H1 (cell line): ENCODE measurements at regions not wholly inside any gene's neighbourhood (a gene's known extent, or its start where the extent isn't known, plus 50 kb on each side); places are given as distances from the start of the nearest gene placed in this dataset.

Source experiments
- CTCF ChIA-PET: fragments of 300-600 bp; sonication (Branson Sonifier 250); formaldehyde crosslinking; loops from one replicate; lab custom pipeline; 2021; ENCODE audit not compliant: partially characterized antibody; lab: Charles Lee
- POLR2A ChIA-PET: fragments of 300-600 bp; sonication (Branson Sonifier 250); formaldehyde crosslinking; loops from one replicate; lab custom pipeline; 2021; ENCODE audit warnings: inconsistent platforms; ENCODE audit not compliant: partially characterized antibody; lab: Charles Lee
- DNase-seq, 2 experiments: peaks; one replicate each; pipeline versions ENCODE4 v3.0.0 to v3.0.0-alpha.2; 2010 to 2022; ENCODE audit warnings: low spot score in 2 of 2, low read depth in 1 of 2, mixed read lengths in 1 of 2
- FAIRE-seq: peaks from 2 replicates; lab custom pipeline; 2011; peaks lifted over from hg19 to GRCh38; lab: Jason Lieb, UNC
- H2AFZ ChIP-seq: 2 replicates; pipeline ENCODE4 v1.8.1; 2012; ENCODE audit warnings: low read length, inconsistent platforms
- H2AK5ac ChIP-seq: 2 replicates; pipeline ENCODE4 v1.6.1; 2013; ENCODE audit warnings: low read depth, low read length
- H2BK120ac ChIP-seq: replicated peaks from 2 replicates; pipeline ENCODE3; 2013; ENCODE audit warnings: low read depth, low read length, inconsistent platforms
- H2BK12ac ChIP-seq: 2 replicates; pipeline ENCODE4 v1.6.1; 2013; ENCODE audit warnings: low read depth, low read length
- H2BK15ac ChIP-seq: 2 replicates; pipeline ENCODE4 v1.6.1; 2013; ENCODE audit warnings: low read length
- H2BK20ac ChIP-seq: 2 replicates; pipeline ENCODE4 v1.6.1; 2013; ENCODE audit warnings: low read length
- H2BK5ac ChIP-seq: 2 replicates; pipeline ENCODE4 v1.6.1; 2013; ENCODE audit warnings: low read depth, low read length
- H3K14ac ChIP-seq: 2 replicates; pipeline ENCODE4 v1.6.1; 2013; ENCODE audit warnings: inconsistent platforms; ENCODE audit not compliant: insufficient read length
- H3K18ac ChIP-seq: 2 replicates; pipeline ENCODE4 v1.6.1; 2013; ENCODE audit warnings: low read length; ENCODE audit errors: extremely low read depth
- H3K23ac ChIP-seq: 2 replicates; pipeline ENCODE4 v1.6.1; 2013; ENCODE audit warnings: inconsistent platforms; ENCODE audit not compliant: insufficient read length
- H3K23me2 ChIP-seq: 2 replicates; pipeline ENCODE4 v1.6.1; 2013; ENCODE audit warnings: low read depth, low read length
- H3K27ac ChIP-seq: 2 replicates; pipeline ENCODE4 v1.6.1; 2011; ENCODE audit warnings: low read depth, low read length, inconsistent platforms
- H3K27me3 ChIP-seq, 4 experiments: replicated peaks in 1 of 4; 1 replicate in 1 of 4; 2 replicates in 3 of 4; pipeline versions ENCODE4 v1.6.1 to v1.8.1; 2011 to 2013; ENCODE audit warnings: low read length in 3 of 4, mild to moderate bottlenecking in 3 of 4, inconsistent platforms in 2 of 4, mixed read lengths in 2 of 4, moderate library complexity in 1 of 4; ENCODE audit not compliant: control insufficient read depth in 3 of 4, insufficient read depth in 3 of 4; ENCODE audit errors: extremely low read depth in 1 of 4
- H3K36me3 ChIP-seq, 4 experiments: 2 replicates each; pipeline versions ENCODE4 v1.6.1 to v1.8.1; 2011 to 2013; ENCODE audit warnings: mild to moderate bottlenecking in 4 of 4, low read length in 3 of 4, moderate library complexity in 2 of 4, control low read depth in 1 of 4, inconsistent platforms in 1 of 4; ENCODE audit not compliant: insufficient read depth in 4 of 4, control insufficient read depth in 2 of 4
- H3K4ac ChIP-seq: replicated peaks from 2 replicates; pipeline ENCODE3; 2013; ENCODE audit warnings: low read length, low read depth, mixed read lengths, inconsistent platforms; ENCODE audit not compliant: insufficient read length
- H3K4me1 ChIP-seq, 4 experiments: replicated peaks in 1 of 4; 1 replicate in 1 of 4; 2 replicates in 3 of 4; pipeline versions ENCODE4 v1.6.1 to v1.8.1; 2011 to 2013; ENCODE audit warnings: low read length in 3 of 4, inconsistent platforms in 2 of 4, mixed read lengths in 1 of 4; ENCODE audit not compliant: insufficient read depth in 4 of 4, control insufficient read depth in 3 of 4
- H3K4me2 ChIP-seq, 2 experiments: 2 replicates each; pipeline versions ENCODE4 v1.6.1 to v1.8.1; 2011 to 2013; ENCODE audit warnings: low read depth in 2 of 2, low read length in 2 of 2, control low read depth in 1 of 2, inconsistent platforms in 1 of 2, mild to moderate bottlenecking in 1 of 2; ENCODE audit not compliant: insufficient read depth in 1 of 2
- H3K4me3 ChIP-seq, 4 experiments: fragments of 200-600, 300-600 bp in 1 of 4; sonication (generic), shearing (Covaris generic), sonication (Bioruptor Twin) in 1 of 4; 2 replicates each; pipeline versions ENCODE4 v1.5.1 to v1.8.1; 2011 to 2016; ENCODE audit warnings: low read length in 4 of 4, low read depth in 3 of 4, control low read depth in 2 of 4, inconsistent platforms in 2 of 4, mild to moderate bottlenecking in 2 of 4, mixed read lengths in 1 of 4, moderate library complexity in 1 of 4; ENCODE audit not compliant: insufficient read depth in 2 of 4; ENCODE audit errors: extremely low read depth in 1 of 4
- H3K56ac ChIP-seq: replicated peaks from 2 replicates; pipeline ENCODE3; 2013; ENCODE audit warnings: low read depth, mild to moderate bottlenecking, mixed read lengths, low read length, inconsistent platforms; ENCODE audit not compliant: insufficient read length
- H3K79me1 ChIP-seq: 2 replicates; pipeline ENCODE4 v1.6.1; 2013; ENCODE audit warnings: low read depth, low read length, control low read depth
- H3K79me2 ChIP-seq, 2 experiments: 2 replicates each; pipeline versions ENCODE4 v1.6.1 to v1.8.1; 2012 to 2013; ENCODE audit warnings: low read length in 2 of 2, mild to moderate bottlenecking in 2 of 2, inconsistent platforms in 1 of 2; ENCODE audit not compliant: insufficient read depth in 2 of 2, control insufficient read depth in 1 of 2
- H3K9ac ChIP-seq, 4 experiments: replicated peaks in 1 of 4; 1 replicate in 1 of 4; 2 replicates in 3 of 4; pipeline versions ENCODE4 v1.6.1 to v1.8.1; 2011 to 2013; ENCODE audit warnings: low read depth in 3 of 4, low read length in 3 of 4, control low read depth in 2 of 4, mild to moderate bottlenecking in 2 of 4, moderate library complexity in 2 of 4, inconsistent platforms in 1 of 4; ENCODE audit errors: extremely low read depth in 1 of 4
- H3K9me3 ChIP-seq, 2 experiments: 2 replicates each; pipeline versions ENCODE4 v1.6.1 to v1.8.1; 2012 to 2013; ENCODE audit warnings: mild to moderate bottlenecking in 2 of 2, moderate library complexity in 2 of 2, control low read depth in 1 of 2, inconsistent platforms in 1 of 2, low read depth in 1 of 2, low read length in 1 of 2, mixed read lengths in 1 of 2; ENCODE audit not compliant: insufficient read depth in 2 of 2
- H4K20me1 ChIP-seq, 2 experiments: replicated peaks in 1 of 2; 2 replicates each; pipeline versions ENCODE3 to v1.8.1; 2011 to 2013; ENCODE audit warnings: inconsistent platforms in 2 of 2, low read length in 2 of 2, mild to moderate bottlenecking in 1 of 2; ENCODE audit not compliant: insufficient read depth in 2 of 2, control insufficient read depth in 1 of 2
- H4K5ac ChIP-seq: 2 replicates; pipeline ENCODE4 v1.6.1; 2013; ENCODE audit warnings: low read length, low read depth, mixed read lengths, inconsistent platforms; ENCODE audit not compliant: insufficient read length
- H4K8ac ChIP-seq: 2 replicates; pipeline ENCODE4 v1.8.0; 2013; ENCODE audit warnings: mild to moderate bottlenecking, moderate library complexity, low read length, inconsistent platforms; ENCODE audit not compliant: insufficient read depth; ENCODE audit errors: extremely low read depth
- H4K91ac ChIP-seq: replicated peaks from 2 replicates; pipeline ENCODE3; 2013; ENCODE audit warnings: low read length, mixed read lengths, inconsistent platforms; ENCODE audit not compliant: insufficient read length
- EGR1 ChIP-seq: IDR thresholded peaks from 2 replicates; pipeline ENCODE4 v1.6.1; 2011; ENCODE audit warnings: low read depth, low read length, borderline replicate concordance
- MAFK ChIP-seq: IDR thresholded peaks from 2 replicates; pipeline ENCODE4 v1.6.1; 2012; ENCODE audit warnings: low read depth, mild to moderate bottlenecking, improper control_type of control experiment, low read length
- PHF8 ChIP-seq: fragments of 200-600 bp; sonication (generic); conservative IDR thresholded peaks from 2 replicates; pipeline ENCODE4 v1.7.1; 2012; ENCODE audit warnings: low read depth, mild to moderate bottlenecking, inconsistent platforms, low read length, moderate library complexity
- RBBP5 ChIP-seq: IDR thresholded peaks from 2 replicates; pipeline ENCODE4 v1.7.1; 2012; ENCODE audit warnings: low read depth, mild to moderate bottlenecking, inconsistent platforms, low read length, moderate library complexity, borderline replicate concordance
- WGBS, 2 experiments: shearing (Covaris generic) in 1 of 2; methylation state at CpG; one replicate each; pipeline versions ENCODE4 v1.1.6 to v1.1.7; 2013 to 2015; ENCODE audit warnings: low lambda C conversion rate in 2 of 2, mixed read lengths in 2 of 2, inconsistent platforms in 1 of 2, low coverage in 1 of 2, missing lambda C conversion rate in 1 of 2; ENCODE audit not compliant: insufficient replicate concordance in 2 of 2, insufficient coverage in 1 of 2, insufficient read length in 1 of 2; ENCODE audit errors: extremely low coverage in 1 of 2, missing lambda C conversion rate in 1 of 2; 5-methylcytosine and 5-hydroxymethylcytosine counted together

GRCh38 chr12:86333955-86334522 is 77.8 kb upstream of the MGAT4C start:
- no peak overlapping the region for H2AFZ ChIP-seq
- WGBS, 2 experiments: 0% methylated on average over 2 of the region's 2 CpGs; no CpG with 5 or more reads in 1 of the 2 experiments
- DNase-seq (no peak), FAIRE-seq (no peak)
- peaks cover 0 to 19% (median 5%) of the 10 kb centered on the region in 4 experiments; a peak in 3 of 7 replicates for H3K4me1 ChIP-seq
- H4K5ac ChIP-seq: peak overlapping the region; percentile 66
- H2AK5ac ChIP-seq: no peak overlapping the region
- no peak overlapping the region for H4K8ac ChIP-seq
- H2BK20ac ChIP-seq: no peak overlapping the region
- no peak overlapping the region for H3K14ac ChIP-seq
- H3K56ac ChIP-seq: no peak overlapping the region
- H3K27ac ChIP-seq: no peak overlapping the region
- no peak overlapping the region for H2BK12ac ChIP-seq
- no peak overlapping the region for H2BK15ac ChIP-seq
- H3K79me1 ChIP-seq: no peaks in the 10 kb centered on the region
- H3K18ac ChIP-seq: no peak overlapping the region
- H3K79me2 ChIP-seq: peaks cover 0 to 37% of the 10 kb centered on the region in 2 experiments; a peak in 2 of 4 replicates
- H3K23me2 ChIP-seq: no peaks in the 10 kb centered on the region
- H3K23ac ChIP-seq: no peak overlapping the region
- no peaks in the 10 kb centered on the region for H3K9me3 ChIP-seq
- no peak overlapping the region for H4K91ac ChIP-seq
- ChIA-PET POLR2A (interaction anchor here (1.1 kb wide), 1 partner anchor 15 kb away, joined by 3 read pairs; no protein-coding TSS in a partner anchor), CTCF (no interaction called here)
- H4K20me1 ChIP-seq: no peaks in the 10 kb centered on the region
- no peaks in the 10 kb centered on the region for H3K36me3 ChIP-seq
- H3K9ac ChIP-seq: peak overlapping the region in 1 of 4 experiments; percentile 34; a peak in 1 of 7 replicates
- no peaks in the 10 kb centered on the region; a peak in 1 of 7 replicates for H3K27me3 ChIP-seq
- H3K4ac ChIP-seq: no peak overlapping the region
- no peak overlapping the region for H2BK5ac ChIP-seq
- H2BK120ac ChIP-seq: no peak overlapping the region
- H3K4me2 ChIP-seq: peak overlapping the region; percentile 54 to 74
- peak overlapping the region in 2 of 4 experiments; percentile 25 to 54; a peak in 3 of 8 replicates for H3K4me3 ChIP-seq
- TF ChIP-seq MAFK: no peak
- TF ChIP-seq RBBP5: no peak
- no peak for TF ChIP-seq EGR1
- no peak for TF ChIP-seq PHF8
